D721Med (cell line): ENCODE measurements at regions not wholly inside any gene's neighbourhood (a gene's known extent, or its start where the extent isn't known, plus 50 kb on each side); places are given as distances from the start of the nearest gene placed in this dataset.

Experiments used
- DNase-seq: peaks from one replicate; pipeline ENCODE4 v3.0.0; 2011; ENCODE audit warnings: low spot score; ENCODE audit not compliant: insufficient read length
- FAIRE-seq: peaks from 2 replicates; lab custom pipeline; 2011; peaks lifted over from hg19 to GRCh38; lab: Jason Lieb, UNC
- CTCF ChIP-seq: IDR thresholded peaks from 2 replicates; pipeline ENCODE4 v1.5.1; 2012; ENCODE audit warnings: mild to moderate bottlenecking, control low read depth; ENCODE audit not compliant: insufficient read depth; ENCODE audit errors: missing control alignments

GRCh38 chr4:23463071-23463470 is 426.8 kb downstream of the PPARGC1A start:
- no peak for DNase-seq
- no peak for FAIRE-seq
- no peak for TF ChIP-seq CTCF

GRCh38 chr4:23458054-23458453 is 431.8 kb downstream of the PPARGC1A start:
- no peak for TF ChIP-seq CTCF
- no peak for FAIRE-seq
- DNase-seq, result no peak

- DNase-seq (no peak), FAIRE-seq (no peak)
These were observed 433.0 kb downstream of the PPARGC1A start for GRCh38 chr4:23456864-23457263.

GRCh38 chr4:23455456-23456158 is 434.2 kb downstream of the PPARGC1A start:
- DNase-seq (no peak), FAIRE-seq (no peak)
- peak; percentile 45 for TF ChIP-seq CTCF

More at GRCh38 chr4:23456864-23457263, 433.0 kb downstream of the PPARGC1A start:
- no peak for TF ChIP-seq CTCF

- FAIRE-seq (no peak), DNase-seq (no peak)
- TF ChIP-seq CTCF, result no peak
These were observed 448.2 kb downstream of the PPARGC1A start for GRCh38 chr4:23441530-23442069.

GRCh38 chr4:23438764-23439163 is 451.1 kb downstream of the PPARGC1A start:
- DNase-seq, result no peak
- FAIRE-seq, result no peak
- TF ChIP-seq CTCF, result no peak

GRCh38 chr4:23429497-23429896 is 460.4 kb downstream of the PPARGC1A start:
- DNase-seq, result no peak
- TF ChIP-seq CTCF, result no peak
- FAIRE-seq, result no peak
